HepG2 (cell line): ENCODE measurements at regions not wholly inside any gene's neighbourhood (a gene's known extent, or its start where the extent isn't known, plus 50 kb on each side); places are given as distances from the start of the nearest gene placed in this dataset.

ENCODE experiments used
- ATAC-seq: fragments of 200-7000 bp; cut with Tn5 transposase; 3 replicates; pipeline ENCODE4 v1.9.1; 2020; ENCODE audit warnings: mild to moderate bottlenecking, moderate library complexity
- BruUV-seq: library from RNA; stranded (reverse); fragments of 400-500 nt; replicated peaks from 2 replicates; lab custom pipeline; 2021; lab: Mats Ljungman, UMichigan
- CTCF ChIA-PET: fragments of 300-600 bp; formaldehyde crosslinking; extraction: SDS; loops from one replicate; lab custom pipeline; 2021; ENCODE audit warnings: low total read pairs, inconsistent platforms, low intra/inter-chr PET ratio; lab: Yijun Ruan, JAX
- POLR2A ChIA-PET: fragments of 350-600 bp; sonication (Branson Sonifier 250); formaldehyde crosslinking; loops from one replicate; lab custom pipeline; 2020; ENCODE audit warnings: antibody characterized with exemption, inconsistent platforms; lab: Yijun Ruan, JAX
- DNase-seq: peaks from one replicate; pipeline ENCODE4 v3.0.0-alpha.2; 2015; ENCODE audit warnings: low spot score
- FAIRE-seq: peaks from 3 replicates; lab custom pipeline; 2011; peaks lifted over from hg19 to GRCh38; lab: Jason Lieb, UNC
- H2AFZ ChIP-seq: one replicate; pipeline ENCODE4 v1.6.1; 2011; ENCODE audit warnings: low read length, inconsistent platforms
- H3K27ac ChIP-seq: fragments of 300-600 bp; 3 replicates; pipeline ENCODE4 v1.8.0; 2011; ENCODE audit warnings: mixed run types, mild to moderate bottlenecking, mixed read lengths, low read length, inconsistent platforms; ENCODE audit not compliant: insufficient read depth; ENCODE audit errors: extremely low read length
- H3K27me3 ChIP-seq, 2 experiments: fragments of 200-600 bp in 1 of 2; 2 replicates in 1 of 2; 3 replicates in 1 of 2; pipeline versions ENCODE4 v1.6.0 to v1.8.0; 2011; ENCODE audit warnings: low read length in 2 of 2, mild to moderate bottlenecking in 2 of 2, moderate library complexity in 2 of 2, inconsistent platforms in 1 of 2; ENCODE audit not compliant: insufficient read depth in 2 of 2, control insufficient read depth in 1 of 2
- H3K36me3 ChIP-seq, 2 experiments: fragments of 200-600 bp in 1 of 2; replicated peaks in 1 of 2; 2 replicates in 1 of 2; 3 replicates in 1 of 2; pipeline versions ENCODE4 v1.5.1 to v1.8.0; 2011; ENCODE audit warnings: low read length in 2 of 2, inconsistent platforms in 1 of 2; ENCODE audit not compliant: insufficient read depth in 2 of 2, control insufficient read depth in 1 of 2
- H3K4me1 ChIP-seq: 2 replicates; pipeline ENCODE4 v1.5.1; 2012; ENCODE audit warnings: low read length, inconsistent platforms; ENCODE audit not compliant: insufficient read depth
- H3K4me2 ChIP-seq: 2 replicates; pipeline ENCODE4 v1.6.0; 2011; ENCODE audit warnings: low read depth, low read length, inconsistent platforms
- H3K4me3 ChIP-seq, 3 experiments: fragments of 200-600 bp in 1 of 3; sonication (generic), shearing (Covaris generic) in 1 of 3; replicated peaks in 1 of 3; 2 replicates each; pipeline ENCODE4 v1.5.1; 2011 to 2016; ENCODE audit warnings: low read length in 3 of 3, inconsistent platforms in 2 of 3, low read depth in 2 of 3, mild to moderate bottlenecking in 2 of 3, control low read depth in 1 of 3, mixed read lengths in 1 of 3; ENCODE audit not compliant: insufficient read depth in 1 of 3
- H3K79me2 ChIP-seq: one replicate; pipeline ENCODE4 v1.6.1; 2011; ENCODE audit warnings: low read length, inconsistent platforms; ENCODE audit not compliant: insufficient read depth
- H3K9ac ChIP-seq: 2 replicates; pipeline ENCODE4 v1.6.0; 2011; ENCODE audit warnings: mild to moderate bottlenecking, low read depth, low read length, inconsistent platforms; ENCODE audit not compliant: insufficient read depth
- H3K9me3 ChIP-seq: 2 replicates; pipeline ENCODE4 v1.5.1; 2012; ENCODE audit warnings: mild to moderate bottlenecking, low read length
- H4K20me1 ChIP-seq: 2 replicates; pipeline ENCODE4 v1.6.0; 2011; ENCODE audit warnings: inconsistent platforms, mild to moderate bottlenecking, low read length, moderate library complexity; ENCODE audit not compliant: insufficient read depth
- CBX2 ChIP-seq, 2 experiments: fragments of 200-600 bp in 1 of 2; sonication (generic); formaldehyde crosslinking in 1 of 2; IDR thresholded peaks; 2 replicates each; pipeline versions ENCODE4 v1.7.0 to v1.8.1; 2018 to 2022; ENCODE audit warnings: low read depth in 2 of 2, low read length in 1 of 2, mild to moderate bottlenecking in 1 of 2, missing genetic modification reagents in 1 of 2
- ELF1 ChIP-seq: sonication (generic); formaldehyde crosslinking; IDR thresholded peaks from 2 replicates; pipeline ENCODE4 v1.4.0; 2020; ENCODE audit warnings: missing genetic modification reagents
- HMGA1 ChIP-seq: sonication (generic); formaldehyde crosslinking; conservative IDR thresholded peaks from 2 replicates; pipeline ENCODE4 v1.4.0; 2020; ENCODE audit warnings: missing genetic modification reagents
- HNF4G ChIP-seq, 2 experiments: sonication (generic) in 1 of 2; formaldehyde crosslinking in 1 of 2; IDR thresholded peaks; 2 replicates each; pipeline versions ENCODE4 v1.4.0 to v1.6.1; 2011 to 2020; ENCODE audit warnings: borderline replicate concordance in 2 of 2, low read depth in 2 of 2, mild to moderate bottlenecking in 2 of 2, low read length in 1 of 2, missing genetic modification reagents in 1 of 2, moderate library complexity in 1 of 2
- HNRNPL ChIP-seq: fragments of 200-400 bp; formaldehyde crosslinking; IDR thresholded peaks from 2 replicates; pipeline ENCODE4 v1.6.1; 2017; ENCODE audit warnings: mild to moderate bottlenecking, low read depth, low read length
- SRSF9 ChIP-seq: fragments of 200-400 bp; formaldehyde crosslinking; IDR thresholded peaks from 2 replicates; pipeline ENCODE4 v1.6.1; 2018; ENCODE audit warnings: borderline replicate concordance, mild to moderate bottlenecking, low read depth, low read length; ENCODE audit not compliant: insufficient read depth, poor library complexity, severe bottlenecking
- TCF12 ChIP-seq, 2 experiments: fragments of 450-650 bp in 1 of 2; sonication (generic) in 1 of 2; formaldehyde crosslinking in 1 of 2; IDR thresholded peaks; 2 replicates each; pipeline versions ENCODE4 v1.6.1 to v1.8.0; 2017 to 2022; ENCODE audit warnings: antibody characterized with exemption in 1 of 2, mild to moderate bottlenecking in 1 of 2, missing genetic modification reagents in 1 of 2, moderate library complexity in 1 of 2
- ZNF484 ChIP-seq: sonication (generic); formaldehyde crosslinking; IDR thresholded peaks from 2 replicates; pipeline ENCODE4 v1.5.1; 2020; ENCODE audit warnings: mild to moderate bottlenecking, low read depth, missing genetic modification reagents, borderline replicate concordance
- ZNF557 ChIP-seq: sonication (generic); formaldehyde crosslinking; IDR thresholded peaks from 2 replicates; pipeline ENCODE4 v1.4.0; 2020; ENCODE audit warnings: missing genetic modification reagents
- ZSCAN21 ChIP-seq: sonication (generic); formaldehyde crosslinking; IDR thresholded peaks from 2 replicates; pipeline ENCODE4 v1.8.0; 2022; ENCODE audit warnings: mild to moderate bottlenecking, missing genetic modification reagents, moderate library complexity, borderline replicate concordance
- WGBS: methylation state at CpG from one replicate; pipeline ENCODE4 v1.1.6; 2017; ENCODE audit warnings: low lambda C conversion rate; 5-methylcytosine and 5-hydroxymethylcytosine counted together
- in situ Hi-C: cut with HindIII; loops from 2 replicates; pipeline ENCODE4 v1.10.0; 2017; ENCODE audit warnings: low pct_unique_long_range_greater_than_20kb; ENCODE audit not compliant: extremely low pct_ligation_motif_present
- intact Hi-C: fragments of 100-400 bp; cut with micrococcal nuclease; formaldehyde crosslinking; loops from one replicate; pipeline ENCODE4 v1.10.0; 2022; ENCODE audit not compliant: unreplicated experiment
- TF ChIP-seq, protein P1 (sequence below): sonication (generic); formaldehyde crosslinking; IDR thresholded peaks from 2 replicates; pipeline ENCODE4 v1.4.0; 2020; ENCODE audit warnings: mild to moderate bottlenecking, missing genetic modification reagents
- TF ChIP-seq, protein P2 (sequence below): sonication (generic); formaldehyde crosslinking; conservative IDR thresholded peaks from 2 replicates; pipeline ENCODE4 v1.4.0; 2020; ENCODE audit warnings: missing genetic modification reagents

DNA sequence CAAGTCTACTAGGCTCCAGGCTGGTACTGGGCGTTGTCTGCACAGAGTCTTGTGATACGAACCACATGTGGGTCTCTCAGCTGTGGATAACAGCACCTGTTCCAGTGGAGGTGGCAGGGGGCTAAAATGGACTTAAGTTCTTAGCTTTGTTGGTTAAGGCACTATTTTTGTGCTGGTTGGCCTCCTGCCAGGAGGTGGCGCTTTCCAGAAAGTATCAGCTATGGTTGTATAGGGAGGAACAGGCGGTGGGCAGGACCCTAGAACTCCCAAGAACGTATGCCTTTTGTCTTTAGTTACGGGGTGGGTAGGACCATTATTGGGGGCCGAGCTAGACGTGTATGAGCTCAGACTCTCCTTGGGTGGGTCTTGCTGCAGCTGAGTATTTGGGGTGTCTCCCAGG is 1138.4 kb downstream of the PCDH19 start:
- H3K4me1 ChIP-seq, result no peaks in the 10 kb centered on the region
- intact Hi-C loops, result no loop called here
- no peaks in the 10 kb centered on the region for H3K27me3 ChIP-seq
- H3K36me3 ChIP-seq, result no peaks in the 10 kb centered on the region
- no peaks in the 10 kb centered on the region; the same call in none of the 2 replicates for H3K9me3 ChIP-seq
- in situ Hi-C loops, result no loop called here
- 67% methylated on average over 1 of the region's 8 CpGs for WGBS
- no peak overlapping the region for H3K4me3 ChIP-seq
- TF ChIP-seq HNF4G (IDR thresholded peaks at IDR 0.05; ENCODE audit: borderline replicate concordance, low read depth, low read length) (no peak), HNF4G (CRISPR knock-in tag; IDR thresholded peaks at IDR 0.05; ENCODE audit: borderline replicate concordance, low read depth) (no peak), ZNF557 (CRISPR knock-in tag) (no peak), SRSF9 (no peak), TCF12 (IDR thresholded peaks at IDR 0.05) (no peak), TCF12 (CRISPR knock-in tag; IDR thresholded peaks at IDR 0.05) (no peak), CBX2 (IDR thresholded peaks at IDR 0.05; ENCODE audit: low read depth, low read length) (no peak), CBX2 (CRISPR knock-in tag; IDR thresholded peaks at IDR 0.05; ENCODE audit: low read depth) (no peak), ZSCAN21 (CRISPR knock-in tag) (no peak), ELF1 (no peak), ZNF484 (CRISPR knock-in tag) (no peak), HMGA1 (CRISPR knock-in tag) (no peak), HNRNPL (no peak)
- TF ChIP-seq, protein P1, sequence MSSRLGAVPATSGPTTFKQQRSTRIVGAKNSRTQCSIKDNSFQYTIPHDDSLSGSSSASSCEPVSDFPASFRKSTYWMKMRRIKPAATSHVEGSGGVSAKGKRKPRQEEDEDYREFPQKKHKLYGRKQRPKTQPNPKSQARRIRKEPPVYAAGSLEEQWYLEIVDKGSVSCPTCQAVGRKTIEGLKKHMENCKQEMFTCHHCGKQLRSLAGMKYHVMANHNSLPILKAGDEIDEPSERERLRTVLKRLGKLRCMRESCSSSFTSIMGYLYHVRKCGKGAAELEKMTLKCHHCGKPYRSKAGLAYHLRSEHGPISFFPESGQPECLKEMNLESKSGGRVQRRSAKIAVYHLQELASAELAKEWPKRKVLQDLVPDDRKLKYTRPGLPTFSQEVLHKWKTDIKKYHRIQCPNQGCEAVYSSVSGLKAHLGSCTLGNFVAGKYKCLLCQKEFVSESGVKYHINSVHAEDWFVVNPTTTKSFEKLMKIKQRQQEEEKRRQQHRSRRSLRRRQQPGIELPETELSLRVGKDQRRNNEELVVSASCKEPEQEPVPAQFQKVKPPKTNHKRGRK, result no peak
- TF ChIP-seq, protein P2, sequence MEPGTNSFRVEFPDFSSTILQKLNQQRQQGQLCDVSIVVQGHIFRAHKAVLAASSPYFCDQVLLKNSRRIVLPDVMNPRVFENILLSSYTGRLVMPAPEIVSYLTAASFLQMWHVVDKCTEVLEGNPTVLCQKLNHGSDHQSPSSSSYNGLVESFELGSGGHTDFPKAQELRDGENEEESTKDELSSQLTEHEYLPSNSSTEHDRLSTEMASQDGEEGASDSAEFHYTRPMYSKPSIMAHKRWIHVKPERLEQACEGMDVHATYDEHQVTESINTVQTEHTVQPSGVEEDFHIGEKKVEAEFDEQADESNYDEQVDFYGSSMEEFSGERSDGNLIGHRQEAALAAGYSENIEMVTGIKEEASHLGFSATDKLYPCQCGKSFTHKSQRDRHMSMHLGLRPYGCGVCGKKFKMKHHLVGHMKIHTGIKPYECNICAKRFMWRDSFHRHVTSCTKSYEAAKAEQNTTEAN (CRISPR knock-in tag), result no peak
- no peaks in the 10 kb centered on the region for H4K20me1 ChIP-seq
- no peak for ATAC-seq
- ChIA-PET POLR2A (no interaction called here), CTCF (no interaction called here)
- no peak for DNase-seq
- H2AFZ ChIP-seq, result no peak overlapping the region
- no peak overlapping the region for H3K9ac ChIP-seq
- no peaks in the 10 kb centered on the region for H3K79me2 ChIP-seq
- no TSS peak for BruUV-seq
- FAIRE-seq, result no peak
- H3K4me2 ChIP-seq, result no peak overlapping the region
- H3K27ac ChIP-seq, result no peak overlapping the region
